SJSA1 (cell line): ENCODE measurements at regions not wholly inside any gene's neighbourhood (a gene's known extent, or its start where the extent isn't known, plus 50 kb on each side); places are given as distances from the start of the nearest gene placed in this dataset.

Source experiments
- DNase-seq, 2 experiments: peaks; one replicate each; pipeline ENCODE4 v3.0.0-alpha.2; 2015 to 2020; ENCODE audit warnings: low spot score in 2 of 2, low read depth in 1 of 2
- H3K27ac ChIP-seq: fragments of 250-450 bp; sonication (Bioruptor Pico); 2 replicates; pipeline ENCODE4 v1.5.1; 2020; ENCODE audit warnings: mild to moderate bottlenecking, moderate library complexity
- H3K27me3 ChIP-seq: fragments of 250-450 bp; sonication (Bioruptor Pico); replicated peaks from 2 replicates; pipeline ENCODE4 v1.5.1; 2020; ENCODE audit warnings: mild to moderate bottlenecking, moderate library complexity
- H3K36me3 ChIP-seq: fragments of 250-450 bp; sonication (Bioruptor Pico); 2 replicates; pipeline ENCODE4 v1.5.1; 2020; ENCODE audit warnings: mild to moderate bottlenecking
- H3K4me1 ChIP-seq: fragments of 250-450 bp; sonication (Bioruptor Pico); replicated peaks from 2 replicates; pipeline ENCODE4 v1.6.1; 2021; ENCODE audit warnings: mild to moderate bottlenecking
- H3K4me3 ChIP-seq: fragments of 250-450 bp; sonication (Bioruptor Pico); 2 replicates; pipeline ENCODE4 v1.5.1; 2020; ENCODE audit warnings: mild to moderate bottlenecking
- H3K9me3 ChIP-seq: fragments of 250-450 bp; sonication (Bioruptor Pico); replicated peaks from 2 replicates; pipeline ENCODE4 v1.5.1; 2020; ENCODE audit warnings: mild to moderate bottlenecking

- Histone ChIP-seq H3K4me1 (no peaks in the 10 kb centered on the region), H3K36me3 (no peaks in the 10 kb centered on the region), H3K27me3 (no peaks in the 10 kb centered on the region), H3K9me3 (peaks cover 7% of the 10 kb centered on the region; the same call in 1 of the 2 replicates), H3K4me3 (no peak overlapping the region), H3K27ac (no peak overlapping the region)
- DNase-seq = no peak
These were observed 292.8 kb upstream of the ADGRB3 start for GRCh38 chr6:68342286-68342685.

- H3K36me3 ChIP-seq = no peaks in the 10 kb centered on the region
- no peak for DNase-seq
- H3K4me3 ChIP-seq = no peak overlapping the region
- H3K27ac ChIP-seq = no peak overlapping the region
- peaks cover 7% of the 10 kb centered on the region; the same call in 1 of the 2 replicates for H3K9me3 ChIP-seq
- no peaks in the 10 kb centered on the region for H3K4me1 ChIP-seq
- no peaks in the 10 kb centered on the region for H3K27me3 ChIP-seq
These were observed 295.5 kb upstream of the ADGRB3 start for GRCh38 chr6:68339488-68340131.

GRCh38 chr6:68333442-68333841 is 301.6 kb upstream of the ADGRB3 start:
- Histone ChIP-seq H3K27ac (no peak overlapping the region), H3K9me3 (no peaks in the 10 kb centered on the region; the same call in 1 of the 2 replicates), H3K36me3 (no peaks in the 10 kb centered on the region), H3K4me3 (no peak overlapping the region), H3K27me3 (no peaks in the 10 kb centered on the region), H3K4me1 (no peaks in the 10 kb centered on the region)
- DNase-seq = no peak

GRCh38 chr6:68328156-68328555 is 306.9 kb upstream of the ADGRB3 start:
- H3K4me3 ChIP-seq = no peak overlapping the region
- H3K36me3 ChIP-seq = no peaks in the 10 kb centered on the region
- H3K27me3 ChIP-seq = no peaks in the 10 kb centered on the region
- H3K9me3 ChIP-seq = no peaks in the 10 kb centered on the region; the same call in 1 of the 2 replicates
- H3K4me1 ChIP-seq = no peaks in the 10 kb centered on the region
- no peak for DNase-seq
- H3K27ac ChIP-seq = no peak overlapping the region

- Histone ChIP-seq H3K27me3 (no peaks in the 10 kb centered on the region), H3K4me1 (no peaks in the 10 kb centered on the region), H3K4me3 (no peak overlapping the region), H3K36me3 (no peaks in the 10 kb centered on the region), H3K27ac (no peak overlapping the region), H3K9me3 (no peaks in the 10 kb centered on the region)
- no peak for DNase-seq
These were observed 308.3 kb upstream of the ADGRB3 start for GRCh38 chr6:68326762-68327161.

GRCh38 chr6:68317366-68317765 is 317.7 kb upstream of the ADGRB3 start:
- DNase-seq = no peak
- Histone ChIP-seq H3K36me3 (no peaks in the 10 kb centered on the region), H3K9me3 (no peaks in the 10 kb centered on the region; the same call in 1 of the 2 replicates), H3K27ac (no peak overlapping the region), H3K27me3 (no peaks in the 10 kb centered on the region), H3K4me1 (no peaks in the 10 kb centered on the region), H3K4me3 (no peak overlapping the region)

- no peak for DNase-seq
- H3K27ac ChIP-seq = no peak overlapping the region
- no peaks in the 10 kb centered on the region for H3K4me1 ChIP-seq
- no peaks in the 10 kb centered on the region; the same call in 1 of the 2 replicates for H3K9me3 ChIP-seq
- no peaks in the 10 kb centered on the region for H3K36me3 ChIP-seq
- H3K27me3 ChIP-seq = no peaks in the 10 kb centered on the region
- H3K4me3 ChIP-seq = no peak overlapping the region
These were observed 321.2 kb upstream of the ADGRB3 start for GRCh38 chr6:68313911-68314310.

GRCh38 chr6:68307301-68307700 is 327.8 kb upstream of the ADGRB3 start:
- H3K27me3 ChIP-seq = no peaks in the 10 kb centered on the region
- H3K4me3 ChIP-seq = no peak overlapping the region
- DNase-seq = no peak
- H3K27ac ChIP-seq = no peak overlapping the region
- H3K36me3 ChIP-seq = no peaks in the 10 kb centered on the region
- no peaks in the 10 kb centered on the region for H3K4me1 ChIP-seq
- H3K9me3 ChIP-seq = no peaks in the 10 kb centered on the region

- no peak for DNase-seq
- Histone ChIP-seq H3K27ac (no peak overlapping the region), H3K9me3 (peaks cover 3% of the 10 kb centered on the region; the same call in 1 of the 2 replicates), H3K27me3 (no peaks in the 10 kb centered on the region), H3K36me3 (no peaks in the 10 kb centered on the region), H3K4me3 (no peak overlapping the region), H3K4me1 (no peaks in the 10 kb centered on the region)
These were observed 339.0 kb upstream of the ADGRB3 start for GRCh38 chr6:68296126-68296525.

- H3K27ac ChIP-seq = no peak overlapping the region
- DNase-seq = no peak
- no peak overlapping the region for H3K4me3 ChIP-seq
- no peaks in the 10 kb centered on the region; the same call in 1 of the 2 replicates for H3K9me3 ChIP-seq
- H3K27me3 ChIP-seq = no peaks in the 10 kb centered on the region
- H3K4me1 ChIP-seq = no peaks in the 10 kb centered on the region
- no peaks in the 10 kb centered on the region for H3K36me3 ChIP-seq
These were observed 352.4 kb upstream of the ADGRB3 start for GRCh38 chr6:68282646-68283045.

GRCh38 chr6:68279793-68280557 is 355.1 kb upstream of the ADGRB3 start:
- H3K9me3 ChIP-seq = no peaks in the 10 kb centered on the region; the same call in 1 of the 2 replicates
- H3K4me1 ChIP-seq = no peaks in the 10 kb centered on the region
- H3K27me3 ChIP-seq = no peaks in the 10 kb centered on the region
- no peak for DNase-seq
- H3K27ac ChIP-seq = no peak overlapping the region
- no peaks in the 10 kb centered on the region for H3K36me3 ChIP-seq
- H3K4me3 ChIP-seq = no peak overlapping the region

GRCh38 chr6:68273297-68273696 is 361.8 kb upstream of the ADGRB3 start:
- DNase-seq = no peak
- Histone ChIP-seq H3K27ac (no peak overlapping the region), H3K27me3 (no peaks in the 10 kb centered on the region), H3K9me3 (no peaks in the 10 kb centered on the region; the same call in 1 of the 2 replicates), H3K36me3 (no peaks in the 10 kb centered on the region), H3K4me1 (no peaks in the 10 kb centered on the region), H3K4me3 (no peak overlapping the region)

- H3K9me3 ChIP-seq = peaks cover 8% of the 10 kb centered on the region
- no peak overlapping the region for H3K27ac ChIP-seq
- DNase-seq = no peak
- no peak overlapping the region for H3K4me3 ChIP-seq
- H3K27me3 ChIP-seq = no peaks in the 10 kb centered on the region
- no peaks in the 10 kb centered on the region for H3K4me1 ChIP-seq
- H3K36me3 ChIP-seq = no peaks in the 10 kb centered on the region
These were observed 378.7 kb upstream of the ADGRB3 start for GRCh38 chr6:68256391-68256790.

- Histone ChIP-seq H3K27ac (no peak overlapping the region), H3K9me3 (0 out of 2 replicates have a peak, but pooled peaks cover 5% of the 10 kb centered on the region), H3K27me3 (no peaks in the 10 kb centered on the region), H3K36me3 (no peaks in the 10 kb centered on the region), H3K4me1 (no peaks in the 10 kb centered on the region), H3K4me3 (no peak overlapping the region)
- DNase-seq = no peak
These were observed 382.4 kb upstream of the ADGRB3 start for GRCh38 chr6:68252632-68253031.
